ENCODE measurements at regions not wholly inside any gene's neighbourhood (a gene's known extent, or its start where the extent isn't known, plus 50 kb on each side); places are given as distances from the start of the nearest gene placed in this dataset.

DNA sequence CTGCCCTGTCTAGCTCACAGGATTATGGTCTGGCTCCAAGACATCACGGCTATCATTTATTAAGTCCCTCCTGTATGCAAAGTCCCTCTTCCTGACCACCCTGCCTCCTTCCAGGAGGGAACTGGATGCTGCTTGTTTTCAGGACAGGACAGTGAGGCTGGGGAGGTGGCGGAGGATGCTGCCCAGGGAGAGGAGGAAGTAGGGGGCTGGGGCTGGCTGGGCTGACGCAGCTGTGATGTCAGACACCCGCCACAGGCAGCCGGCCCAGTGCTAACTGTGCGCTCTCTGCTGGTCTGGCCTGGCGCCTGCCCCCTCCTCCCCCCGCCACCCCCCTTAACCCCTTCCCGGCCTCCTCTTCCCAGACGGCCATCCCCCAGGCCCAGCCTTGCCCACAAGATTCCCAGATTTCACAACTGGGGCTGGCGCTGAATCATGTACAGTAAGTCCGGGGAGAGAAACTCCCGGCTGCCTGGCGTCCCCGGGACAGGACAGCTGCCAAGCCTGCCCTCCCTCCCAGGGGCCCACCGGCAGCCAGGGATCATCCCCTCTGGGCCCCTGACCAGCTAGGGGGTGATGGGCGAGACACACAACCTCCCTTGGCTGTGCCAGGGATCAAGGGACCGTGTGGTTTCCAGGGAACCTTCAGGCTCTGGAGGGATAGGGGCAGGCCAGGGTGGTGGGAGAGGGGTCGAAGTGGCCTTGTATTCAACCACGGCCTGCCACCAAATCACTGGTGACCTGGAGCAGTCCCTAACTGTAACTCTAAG, 118.1 kb downstream of the CEBPB start:
- Histone ChIP-seq H3K4me2 (ENCODE audit: low read depth, low read length) (no peak overlapping the region), H3K9ac (ENCODE audit: low read length) (no peak overlapping the region), H3F3A (ENCODE audit: insufficient read depth, low read length) (no peaks in the 10 kb centered on the region), H3K4me1 (ENCODE audit: low read length) (no peaks in the 10 kb centered on the region), H3K27ac (ENCODE audit: low read length) (no peak overlapping the region), H3K36me3 (replicated peaks; ENCODE audit: insufficient read depth, low read length) (no peaks in the 10 kb centered on the region), H3K79me2 (ENCODE audit: low read length) (no peaks in the 10 kb centered on the region), H3K9me3 (replicated peaks; ENCODE audit: insufficient read depth, low read length) (no peaks in the 10 kb centered on the region), H4K20me1 (ENCODE audit: insufficient read depth, low read length) (no peaks in the 10 kb centered on the region), H3K4me3 (ENCODE audit: low read length) (no peak overlapping the region), H2AFZ (ENCODE audit: low read length) (no peak overlapping the region), H3K27me3 (replicated peaks; ENCODE audit: insufficient read depth, low read length) (peaks cover 84% of the 10 kb centered on the region), H3K9me2 (replicated peaks; ENCODE audit: insufficient read depth, low read length) (no peaks in the 10 kb centered on the region)
- DNase-seq: no peak
- TF ChIP-seq, protein P1, sequence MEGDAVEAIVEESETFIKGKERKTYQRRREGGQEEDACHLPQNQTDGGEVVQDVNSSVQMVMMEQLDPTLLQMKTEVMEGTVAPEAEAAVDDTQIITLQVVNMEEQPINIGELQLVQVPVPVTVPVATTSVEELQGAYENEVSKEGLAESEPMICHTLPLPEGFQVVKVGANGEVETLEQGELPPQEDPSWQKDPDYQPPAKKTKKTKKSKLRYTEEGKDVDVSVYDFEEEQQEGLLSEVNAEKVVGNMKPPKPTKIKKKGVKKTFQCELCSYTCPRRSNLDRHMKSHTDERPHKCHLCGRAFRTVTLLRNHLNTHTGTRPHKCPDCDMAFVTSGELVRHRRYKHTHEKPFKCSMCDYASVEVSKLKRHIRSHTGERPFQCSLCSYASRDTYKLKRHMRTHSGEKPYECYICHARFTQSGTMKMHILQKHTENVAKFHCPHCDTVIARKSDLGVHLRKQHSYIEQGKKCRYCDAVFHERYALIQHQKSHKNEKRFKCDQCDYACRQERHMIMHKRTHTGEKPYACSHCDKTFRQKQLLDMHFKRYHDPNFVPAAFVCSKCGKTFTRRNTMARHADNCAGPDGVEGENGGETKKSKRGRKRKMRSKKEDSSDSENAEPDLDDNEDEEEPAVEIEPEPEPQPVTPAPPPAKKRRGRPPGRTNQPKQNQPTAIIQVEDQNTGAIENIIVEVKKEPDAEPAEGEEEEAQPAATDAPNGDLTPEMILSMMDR (IDR thresholded peaks at IDR 0.05; ENCODE audit: low read length): no peak
- TF ChIP-seq EZH2 (optimal IDR thresholded peaks at IDR 0.05; ENCODE audit: low read depth, low read length) (no peak), EZH2phosphoT487 (IDR thresholded peaks at IDR 0.05; ENCODE audit: low read length) (no peak)

DNA sequence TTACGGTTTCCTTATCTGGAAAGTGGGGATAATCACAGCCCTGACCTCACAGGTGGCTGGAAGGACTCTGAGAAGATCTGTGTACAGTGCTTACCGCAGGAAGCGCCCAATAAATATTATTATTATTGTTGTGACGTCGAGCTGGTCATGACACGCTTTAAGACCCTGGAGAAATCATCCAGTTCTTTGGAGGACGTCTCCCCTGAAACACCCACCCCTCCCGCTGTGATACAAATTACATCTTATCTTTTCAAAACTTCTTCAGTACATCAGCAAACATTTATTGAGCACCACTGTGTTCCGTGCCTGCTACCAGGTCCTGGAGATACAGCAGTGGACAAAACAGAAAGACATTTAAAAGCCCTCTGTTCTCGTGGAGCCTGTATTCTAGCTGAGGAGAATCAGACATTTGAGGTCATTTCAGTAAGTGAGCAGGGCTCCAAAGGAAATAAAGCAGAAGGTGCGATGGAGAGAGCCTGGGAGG, 118.7 kb downstream of the CEBPB start:
- Histone ChIP-seq H3K9me3 (replicated peaks; ENCODE audit: insufficient read depth, low read length) (no peaks in the 10 kb centered on the region), H3K79me2 (ENCODE audit: low read length) (no peaks in the 10 kb centered on the region), H4K20me1 (ENCODE audit: insufficient read depth, low read length) (no peaks in the 10 kb centered on the region), H3F3A (ENCODE audit: insufficient read depth, low read length) (no peaks in the 10 kb centered on the region), H3K27ac (ENCODE audit: low read length) (no peak overlapping the region), H2AFZ (ENCODE audit: low read length) (no peak overlapping the region), H3K4me1 (ENCODE audit: low read length) (no peaks in the 10 kb centered on the region), H3K27me3 (replicated peaks; ENCODE audit: insufficient read depth, low read length) (peaks cover 84% of the 10 kb centered on the region), H3K4me3 (ENCODE audit: low read length) (no peak overlapping the region), H3K4me2 (ENCODE audit: low read depth, low read length) (no peak overlapping the region), H3K36me3 (replicated peaks; ENCODE audit: insufficient read depth, low read length) (no peaks in the 10 kb centered on the region), H3K9me2 (replicated peaks; ENCODE audit: insufficient read depth, low read length) (no peaks in the 10 kb centered on the region), H3K9ac (ENCODE audit: low read length) (no peak overlapping the region)
- TF ChIP-seq EZH2 (optimal IDR thresholded peaks at IDR 0.05; ENCODE audit: low read depth, low read length) (no peak), EZH2phosphoT487 (IDR thresholded peaks at IDR 0.05; ENCODE audit: low read length) (no peak)
- TF ChIP-seq, protein P1 (IDR thresholded peaks at IDR 0.05; ENCODE audit: low read length): no peak
- no peak for DNase-seq

DNA sequence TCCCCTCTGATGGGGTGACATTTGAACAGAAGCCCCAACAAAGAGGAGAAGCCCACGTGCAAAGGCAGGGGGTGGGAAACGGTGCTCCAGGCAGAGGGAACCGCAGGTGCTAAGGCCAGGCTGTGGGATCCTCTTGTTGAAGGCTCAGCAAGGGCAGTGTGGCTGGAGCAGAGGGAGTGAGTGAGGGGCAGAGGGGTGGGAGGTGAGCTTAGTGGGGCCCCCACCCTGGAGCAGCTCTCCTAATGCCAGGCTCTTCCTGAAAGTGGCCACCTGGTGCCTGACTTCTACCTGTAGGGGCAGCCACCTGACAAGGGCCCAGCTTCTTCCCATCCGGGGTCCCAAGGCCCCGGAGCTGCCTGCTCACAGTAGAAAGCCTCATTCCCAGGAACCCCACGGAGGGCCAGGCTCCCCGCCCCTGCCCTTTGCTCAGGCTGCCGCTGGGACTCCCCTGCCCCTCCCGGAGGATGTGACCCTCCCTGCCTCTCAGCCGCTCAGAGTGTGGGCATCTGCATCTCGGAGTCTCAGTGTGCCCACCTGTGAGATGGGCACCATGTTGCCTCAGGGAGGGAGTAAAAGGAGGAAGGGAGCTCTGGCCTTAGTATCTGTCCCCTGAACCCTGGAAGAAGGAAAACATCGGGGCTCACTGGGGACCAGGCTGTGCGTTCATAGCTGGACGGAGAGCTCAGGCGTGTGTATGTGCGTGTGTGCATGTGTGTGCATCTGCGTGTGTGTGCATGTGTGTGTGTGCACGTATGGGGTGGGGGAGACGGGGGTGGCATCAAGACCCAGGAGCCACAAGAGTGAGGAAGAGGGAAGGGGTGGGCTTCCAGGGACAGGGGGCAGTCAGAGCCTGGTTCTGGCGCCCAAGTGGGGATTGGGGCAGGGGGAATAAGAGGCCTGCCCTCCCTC, 119.4 kb downstream of the CEBPB start:
- TF ChIP-seq, protein P1 (IDR thresholded peaks at IDR 0.05; ENCODE audit: low read length): no peak
- TF ChIP-seq EZH2 (optimal IDR thresholded peaks at IDR 0.05; ENCODE audit: low read depth, low read length) (no peak), EZH2phosphoT487 (IDR thresholded peaks at IDR 0.05; ENCODE audit: low read length) (no peak)
- no peak overlapping the region for H3K9ac ChIP-seq (ENCODE audit: low read length)
- H3K9me3 ChIP-seq (replicated peaks; ENCODE audit: insufficient read depth, low read length): no peaks in the 10 kb centered on the region
- no peaks in the 10 kb centered on the region for H3K79me2 ChIP-seq (ENCODE audit: low read length)
- no peaks in the 10 kb centered on the region for H3K36me3 ChIP-seq (replicated peaks; ENCODE audit: insufficient read depth, low read length)
- H3K9me2 ChIP-seq (replicated peaks; ENCODE audit: insufficient read depth, low read length): no peaks in the 10 kb centered on the region
- H3K4me2 ChIP-seq (ENCODE audit: low read depth, low read length): no peak overlapping the region
- H3K27me3 ChIP-seq (replicated peaks; ENCODE audit: insufficient read depth, low read length): peaks cover 84% of the 10 kb centered on the region
- H3F3A ChIP-seq (ENCODE audit: insufficient read depth, low read length): no peaks in the 10 kb centered on the region
- H3K4me3 ChIP-seq (ENCODE audit: low read length): no peak overlapping the region
- no peaks in the 10 kb centered on the region for H3K4me1 ChIP-seq (ENCODE audit: low read length)
- no peaks in the 10 kb centered on the region for H4K20me1 ChIP-seq (ENCODE audit: insufficient read depth, low read length)
- DNase-seq: no peak
- H2AFZ ChIP-seq (ENCODE audit: low read length): no peak overlapping the region
- no peak overlapping the region for H3K27ac ChIP-seq (ENCODE audit: low read length)
